ENCODE measurements at regions not wholly inside any gene's neighbourhood (a gene's known extent, or its start where the extent isn't known, plus 50 kb on each side); places are given as distances from the start of the nearest gene placed in this dataset.

DNA sequence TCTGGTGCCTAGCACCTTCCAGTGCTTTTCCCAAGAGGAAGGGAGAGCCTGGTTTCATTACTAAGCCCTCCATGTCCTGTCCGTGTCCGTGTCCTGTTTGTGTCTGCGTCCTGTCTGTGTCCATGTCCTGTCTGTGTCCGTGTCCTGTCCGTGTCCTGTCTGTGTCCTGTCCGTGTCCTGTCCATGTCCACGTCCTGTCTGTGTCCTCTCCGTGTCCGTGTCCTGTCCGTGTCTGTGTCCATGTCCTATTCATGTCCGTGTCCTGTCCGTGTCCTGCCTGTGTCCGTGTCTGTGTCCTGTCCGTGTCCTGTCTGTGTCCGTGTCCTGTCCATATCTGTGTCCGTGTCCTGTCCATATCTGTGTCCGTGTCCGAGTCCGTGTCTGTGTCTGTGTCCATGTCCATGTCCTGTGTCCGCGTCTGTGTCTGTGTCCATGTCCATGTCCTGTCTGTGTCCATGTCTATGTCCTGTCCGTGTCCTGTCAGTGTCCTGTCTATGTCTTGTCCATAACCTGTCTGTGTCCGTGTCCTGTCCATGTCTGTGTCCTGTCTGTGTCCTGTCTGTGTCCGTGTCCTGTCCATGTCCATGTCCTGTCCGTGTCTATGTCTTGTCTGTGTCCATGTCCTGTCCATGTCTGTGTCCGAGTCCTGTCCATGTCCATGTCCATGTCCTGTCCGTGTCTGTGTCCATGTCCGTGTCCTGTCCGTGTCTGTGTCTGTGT lies 54.4 kb upstream of the BHLHE23 start:
- DNase-seq (ENCODE audit: low spot score), result no peak
- peaks cover 0 to 4% of the 10 kb centered on the region in 2 donors for H3K27me3 ChIP-seq

DNA sequence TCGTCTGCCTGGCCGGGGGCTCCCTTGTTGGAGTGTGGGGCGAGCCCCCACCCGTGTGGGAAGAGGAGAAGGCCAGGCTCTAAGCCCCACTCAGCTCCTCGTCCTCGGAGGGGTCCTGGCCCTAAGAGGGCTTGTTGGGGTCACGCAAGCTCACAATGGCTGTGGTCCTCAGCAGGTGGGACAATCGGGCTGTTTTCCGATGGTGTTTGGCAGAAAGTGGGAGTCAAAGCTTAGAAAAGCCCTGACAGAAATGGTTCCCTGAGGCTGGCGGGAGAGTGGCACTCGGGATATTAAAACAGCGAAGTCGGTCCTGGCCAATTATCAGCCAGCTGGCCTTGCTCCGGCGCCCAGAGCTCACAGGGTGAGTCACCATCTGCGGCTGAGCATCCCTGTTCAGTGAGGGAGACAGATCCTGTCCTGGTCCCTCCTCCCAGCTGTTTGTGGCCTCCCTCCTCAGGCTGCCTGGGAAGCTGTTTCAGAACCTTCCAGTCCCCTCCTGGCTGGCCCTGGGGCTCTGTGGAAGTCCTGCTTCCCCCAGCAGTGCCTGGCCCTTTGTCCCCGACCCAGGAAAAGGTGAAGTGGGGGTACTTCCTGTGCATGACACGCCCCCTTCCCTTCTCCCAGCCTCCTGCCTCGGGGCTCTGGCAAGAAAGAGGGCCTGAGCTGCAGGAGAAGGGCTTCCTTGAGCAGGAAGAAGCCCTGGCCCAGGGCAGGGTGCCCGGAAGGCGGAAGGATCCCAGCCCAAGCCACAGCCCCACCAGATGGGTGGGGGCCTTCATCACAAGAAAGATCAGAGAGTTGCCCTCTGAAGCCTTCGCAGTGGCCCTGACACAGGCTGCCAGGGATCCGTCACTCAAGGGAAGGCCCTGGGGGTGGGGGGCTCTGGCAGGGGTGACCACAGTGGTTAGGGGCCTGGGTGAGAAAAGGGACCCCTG lies 53.6 kb upstream of the BHLHE23 start:
- TF ChIP-seq CTCF (IDR thresholded peaks at IDR 0.05), result no peak
- DNase-seq (ENCODE audit: low spot score), result no peak
- peaks cover 0 to 4% of the 10 kb centered on the region in 2 donors for H3K27me3 ChIP-seq

More for the DNA sequence above, 54.4 kb upstream of the BHLHE23 start:
- no peak for TF ChIP-seq CTCF (IDR thresholded peaks at IDR 0.05)
- H3K4me3 ChIP-seq, result no peak overlapping the region
- no peaks in the 10 kb centered on the region for H3K36me3 ChIP-seq
- no peak overlapping the region for H3K27ac ChIP-seq
- H3K9me3 ChIP-seq, result no peaks in the 10 kb centered on the region
- peaks cover 0 to 5% of the 10 kb centered on the region in 2 donors for H3K4me1 ChIP-seq

GRCh38 chr20:63059684-63060056 lies 52.9 kb upstream of the BHLHE23 start:
- H3K36me3 ChIP-seq, result no peaks in the 10 kb centered on the region
- TF ChIP-seq CTCF (IDR thresholded peaks at IDR 0.05), result no peak
- H3K27me3 ChIP-seq, result peaks cover 0 to 4% of the 10 kb centered on the region in 2 donors
- DNase-seq (ENCODE audit: low spot score), result no peak
- no peak overlapping the region for H3K4me3 ChIP-seq
- H3K27ac ChIP-seq, result no peak overlapping the region
- peaks cover 0 to 8% of the 10 kb centered on the region in 2 donors for H3K4me1 ChIP-seq
- no peaks in the 10 kb centered on the region for H3K9me3 ChIP-seq

More for the DNA sequence above, 53.6 kb upstream of the BHLHE23 start:
- no peak overlapping the region for H3K27ac ChIP-seq
- no peaks in the 10 kb centered on the region for H3K36me3 ChIP-seq
- H3K4me3 ChIP-seq, result no peak overlapping the region
- H3K9me3 ChIP-seq, result no peaks in the 10 kb centered on the region
- peaks cover 0 to 8% of the 10 kb centered on the region in 2 donors for H3K4me1 ChIP-seq

GRCh38 chr20:63058696-63059335 lies 52.1 kb upstream of the BHLHE23 start:
- H3K4me3 ChIP-seq, result no peak overlapping the region
- no peak for DNase-seq (ENCODE audit: low spot score)
- H3K9me3 ChIP-seq, result no peaks in the 10 kb centered on the region
- no peak overlapping the region for H3K27ac ChIP-seq
- peaks cover 0 to 8% of the 10 kb centered on the region in 2 donors for H3K4me1 ChIP-seq
- H3K27me3 ChIP-seq, result no peaks in the 10 kb centered on the region
- TF ChIP-seq CTCF (IDR thresholded peaks at IDR 0.05), result no peak
- H3K36me3 ChIP-seq, result no peaks in the 10 kb centered on the region

- no peak for TF ChIP-seq CTCF (IDR thresholded peaks at IDR 0.05)
- Histone ChIP-seq H3K9me3 (no peaks in the 10 kb centered on the region), H3K4me1 (peaks cover 0 to 8% of the 10 kb centered on the region in 2 donors), H3K4me3 (no peak overlapping the region), H3K27ac (no peak overlapping the region), H3K27me3 (no peaks in the 10 kb centered on the region), H3K36me3 (no peaks in the 10 kb centered on the region)
- no peak for DNase-seq (ENCODE audit: low spot score)
These were observed 50.7 kb upstream of the BHLHE23 start for GRCh38 chr20:63057171-63058117.
